ENCODE measurements at regions not wholly inside any gene's neighbourhood (a gene's known extent, or its start where the extent isn't known, plus 50 kb on each side); places are given as distances from the start of the nearest gene placed in this dataset.

DNA sequence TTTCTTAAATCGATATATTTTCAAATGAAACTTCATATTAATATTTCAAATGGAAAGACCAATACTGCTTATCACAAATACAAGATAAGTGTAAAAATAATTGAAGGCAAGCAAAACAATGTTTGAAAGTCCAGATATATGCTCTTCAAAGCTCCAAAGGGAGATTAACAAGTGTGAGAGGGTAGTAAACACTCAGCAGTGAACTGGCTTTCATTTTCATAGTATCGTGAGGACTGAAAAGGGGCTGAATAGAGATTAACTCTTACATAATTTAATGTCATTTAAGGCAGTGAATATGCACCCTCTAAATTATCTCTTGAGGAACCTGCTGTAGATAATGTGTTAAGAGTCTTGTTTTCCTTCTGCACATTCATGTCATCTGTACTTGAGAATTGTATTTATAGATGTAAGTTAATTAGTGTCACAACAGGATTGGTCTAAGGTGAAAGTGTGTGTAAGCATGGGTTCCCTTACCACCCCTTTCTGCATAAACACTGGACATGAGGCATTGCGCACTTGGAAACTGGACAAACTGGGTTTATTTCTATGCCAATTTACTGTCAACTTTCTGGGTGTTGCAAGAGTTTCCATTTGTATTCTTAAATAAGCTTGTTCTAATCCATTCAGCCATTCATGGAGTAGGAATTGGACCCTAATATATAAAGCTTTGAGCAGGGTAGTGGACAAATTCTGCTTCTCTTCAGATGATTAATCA is 76.7 kb upstream of the SESTD1 start:
- H3K27ac ChIP-seq (ENCODE audit: extremely low read depth, low read depth, low read length) = no peak overlapping the region
- no peaks in the 10 kb centered on the region for H3K79me2 ChIP-seq (ENCODE audit: control insufficient read depth, insufficient read depth, low read length)
- no peaks in the 10 kb centered on the region for H4K20me1 ChIP-seq (replicated peaks; ENCODE audit: control insufficient read depth, insufficient read depth, low read length)
- H3K4me3 ChIP-seq = no peak overlapping the region
- intact Hi-C loops (cut with micrococcal nuclease) (no loop called here), in situ Hi-C loops (cut with MboI) (no loop called here)
- ChIA-PET CTCF (ENCODE audit: low intra/inter-chr PET ratio) (no interaction called here), POLR2A (no interaction called here)
- TF ChIP-seq ZNF217 (CRISPR knock-in tag; IDR thresholded peaks at IDR 0.05) (no peak), TAF9B (IDR thresholded peaks at IDR 0.05; ENCODE audit: partially characterized antibody) (no peak), PTBP1 (IDR thresholded peaks at IDR 0.05; ENCODE audit: low read depth, low read length) (no peak), SMARCB1 (IDR thresholded peaks at IDR 0.05; ENCODE audit: insufficient read length, low read depth) (no peak), ZBTB1 (CRISPR knock-in tag; IDR thresholded peaks at IDR 0.05; ENCODE audit: borderline replicate concordance, low read depth) (no peak), SNIP1 (IDR thresholded peaks at IDR 0.05; ENCODE audit: low read depth) (no peak), ZNF134 (CRISPR knock-in tag; conservative IDR thresholded peaks at IDR 0.05) (no peak), BMI1 (IDR thresholded peaks at IDR 0.05; ENCODE audit: low read length) (no peak), TRIM24 (IDR thresholded peaks at IDR 0.05) (no peak)
- TF ChIP-seq, protein P1, sequence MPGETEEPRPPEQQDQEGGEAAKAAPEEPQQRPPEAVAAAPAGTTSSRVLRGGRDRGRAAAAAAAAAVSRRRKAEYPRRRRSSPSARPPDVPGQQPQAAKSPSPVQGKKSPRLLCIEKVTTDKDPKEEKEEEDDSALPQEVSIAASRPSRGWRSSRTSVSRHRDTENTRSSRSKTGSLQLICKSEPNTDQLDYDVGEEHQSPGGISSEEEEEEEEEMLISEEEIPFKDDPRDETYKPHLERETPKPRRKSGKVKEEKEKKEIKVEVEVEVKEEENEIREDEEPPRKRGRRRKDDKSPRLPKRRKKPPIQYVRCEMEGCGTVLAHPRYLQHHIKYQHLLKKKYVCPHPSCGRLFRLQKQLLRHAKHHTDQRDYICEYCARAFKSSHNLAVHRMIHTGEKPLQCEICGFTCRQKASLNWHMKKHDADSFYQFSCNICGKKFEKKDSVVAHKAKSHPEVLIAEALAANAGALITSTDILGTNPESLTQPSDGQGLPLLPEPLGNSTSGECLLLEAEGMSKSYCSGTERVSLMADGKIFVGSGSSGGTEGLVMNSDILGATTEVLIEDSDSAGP (CRISPR knock-in tag; IDR thresholded peaks at IDR 0.05) = no peak
- H3K36me3 ChIP-seq (ENCODE audit: control insufficient read depth, insufficient read depth, low read length) = no peaks in the 10 kb centered on the region
- 1% methylated on average over 3 of the region's 3 CpGs for WGBS (ENCODE audit: insufficient coverage, low coverage, missing lambda C conversion rate)
- no peaks in the 10 kb centered on the region for H3K27me3 ChIP-seq (ENCODE audit: control insufficient read depth in 2 of 2, insufficient read depth in 2 of 2, low read length in 2 of 2)
- no peak for ATAC-seq
- no TSS peak for BruUV-seq (replicated peaks)
- no peak for DNase-seq (ENCODE audit: extremely low read depth in 1 of 4, low spot score in 3 of 4)
- H3K9me3 ChIP-seq (replicated peaks; ENCODE audit: control insufficient read depth, insufficient read depth, low read depth, low read length) = no peaks in the 10 kb centered on the region
- H3K4me1 ChIP-seq (replicated peaks in 1 of 2; ENCODE audit: control insufficient read depth in 2 of 2, insufficient read depth in 2 of 2, low read length in 2 of 2) = no peaks in the 10 kb centered on the region
- no peak for FAIRE-seq
- no peak overlapping the region for H3K4me2 ChIP-seq (ENCODE audit: insufficient read depth, low read length)
- no peak overlapping the region for H3K9ac ChIP-seq (ENCODE audit: insufficient read depth in 1 of 2, low read depth in 2 of 2, low read length in 2 of 2)
- H3K9me1 ChIP-seq (ENCODE audit: control insufficient read depth, insufficient read depth, low read length) = no peaks in the 10 kb centered on the region
- H2AFZ ChIP-seq (ENCODE audit: low read depth, low read length) = no peak overlapping the region

All from K562 (cell line).